GM12872 (cell line): ENCODE measurements at regions not wholly inside any gene's neighbourhood (a gene's known extent, or its start where the extent isn't known, plus 50 kb on each side); places are given as distances from the start of the nearest gene placed in this dataset.

Source experiments
- TF ChIP-seq, protein P1 (sequence below): IDR thresholded peaks from 3 replicates; pipeline ENCODE4 v1.5.1; 2011; ENCODE audit warnings: low read depth, mild to moderate bottlenecking, low read length, moderate library complexity; ENCODE audit not compliant: insufficient read depth

DNA sequence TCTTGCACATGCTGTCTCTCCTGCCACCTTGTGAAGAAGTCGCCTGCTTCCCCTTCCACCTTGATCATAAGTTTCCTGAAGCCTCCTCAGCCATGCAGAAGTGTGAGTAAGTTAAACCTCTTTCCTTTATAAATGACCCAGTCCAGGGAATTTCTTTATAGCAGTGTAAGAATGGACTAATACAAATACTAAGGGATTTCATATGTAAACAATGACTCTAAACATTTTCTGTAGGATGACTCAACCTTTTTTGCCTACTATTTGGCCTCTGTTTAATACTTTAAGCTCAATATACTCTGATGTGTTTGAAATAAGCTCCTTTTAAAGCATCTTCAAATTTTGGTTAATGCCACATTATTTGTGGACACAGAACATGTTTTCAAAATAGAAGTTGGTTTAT lies 813.5 kb upstream of the SLIT2 start:
- TF ChIP-seq, protein P1, sequence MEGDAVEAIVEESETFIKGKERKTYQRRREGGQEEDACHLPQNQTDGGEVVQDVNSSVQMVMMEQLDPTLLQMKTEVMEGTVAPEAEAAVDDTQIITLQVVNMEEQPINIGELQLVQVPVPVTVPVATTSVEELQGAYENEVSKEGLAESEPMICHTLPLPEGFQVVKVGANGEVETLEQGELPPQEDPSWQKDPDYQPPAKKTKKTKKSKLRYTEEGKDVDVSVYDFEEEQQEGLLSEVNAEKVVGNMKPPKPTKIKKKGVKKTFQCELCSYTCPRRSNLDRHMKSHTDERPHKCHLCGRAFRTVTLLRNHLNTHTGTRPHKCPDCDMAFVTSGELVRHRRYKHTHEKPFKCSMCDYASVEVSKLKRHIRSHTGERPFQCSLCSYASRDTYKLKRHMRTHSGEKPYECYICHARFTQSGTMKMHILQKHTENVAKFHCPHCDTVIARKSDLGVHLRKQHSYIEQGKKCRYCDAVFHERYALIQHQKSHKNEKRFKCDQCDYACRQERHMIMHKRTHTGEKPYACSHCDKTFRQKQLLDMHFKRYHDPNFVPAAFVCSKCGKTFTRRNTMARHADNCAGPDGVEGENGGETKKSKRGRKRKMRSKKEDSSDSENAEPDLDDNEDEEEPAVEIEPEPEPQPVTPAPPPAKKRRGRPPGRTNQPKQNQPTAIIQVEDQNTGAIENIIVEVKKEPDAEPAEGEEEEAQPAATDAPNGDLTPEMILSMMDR = no peak

DNA sequence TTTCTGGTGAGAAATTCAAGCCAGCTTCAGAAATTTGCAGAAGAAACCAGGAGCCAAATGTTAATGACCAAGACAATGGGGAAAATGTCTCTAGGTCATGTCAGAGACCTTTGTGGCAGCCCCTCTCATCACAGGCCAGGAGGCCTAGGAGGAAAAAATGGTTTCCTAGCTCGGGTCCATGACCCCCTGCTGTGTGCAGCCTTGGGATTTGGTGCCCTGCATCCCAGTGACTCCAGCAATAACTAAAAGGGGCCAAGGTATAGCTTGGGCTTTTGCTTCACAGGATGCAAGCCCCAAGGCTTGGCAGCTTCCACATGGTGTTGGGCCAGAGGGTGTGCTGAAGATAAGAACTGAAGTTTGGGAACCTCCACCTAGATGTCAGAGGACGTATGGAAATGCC lies 814.7 kb upstream of the SLIT2 start:
- TF ChIP-seq, protein P1 = no peak

DNA sequence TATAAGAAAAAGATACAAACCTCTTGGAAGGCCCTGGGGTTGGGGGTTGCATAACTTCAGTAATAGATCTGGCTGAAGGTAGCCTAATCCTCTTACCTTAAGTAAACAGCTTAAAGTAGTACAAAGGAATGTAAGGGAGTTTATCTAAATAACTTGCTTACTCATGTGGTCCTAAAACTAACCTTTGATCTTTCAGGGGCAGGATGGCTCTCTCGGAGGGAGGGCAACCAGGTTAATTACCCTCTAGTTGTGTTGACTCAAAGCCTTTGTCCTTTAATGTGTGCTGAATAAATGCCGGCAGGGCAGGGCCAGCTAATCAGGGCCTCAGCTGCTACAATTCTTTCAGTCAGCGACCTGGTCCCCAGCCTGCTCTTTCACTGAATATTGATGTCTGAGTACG lies 822.0 kb upstream of the SLIT2 start:
- TF ChIP-seq, protein P1 = no peak

DNA sequence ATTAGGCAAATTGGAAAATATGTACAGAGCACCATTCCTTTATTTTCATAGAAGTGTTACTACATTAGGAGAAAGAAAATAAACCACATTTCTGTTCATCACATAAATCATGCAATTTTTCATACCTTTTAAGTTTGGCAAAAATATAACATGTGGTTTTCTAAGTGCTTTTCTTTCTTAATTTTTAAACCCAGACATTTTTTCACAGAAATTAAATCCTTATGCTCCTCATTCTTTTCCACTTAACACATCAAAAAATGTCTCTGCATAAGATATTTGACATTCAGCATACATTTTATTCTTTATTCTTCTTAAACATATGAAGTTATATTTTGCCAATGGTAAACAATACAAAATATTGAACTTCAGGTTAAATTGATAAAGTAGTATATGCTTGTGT lies 826.6 kb upstream of the SLIT2 start:
- TF ChIP-seq, protein P1 = no peak

DNA sequence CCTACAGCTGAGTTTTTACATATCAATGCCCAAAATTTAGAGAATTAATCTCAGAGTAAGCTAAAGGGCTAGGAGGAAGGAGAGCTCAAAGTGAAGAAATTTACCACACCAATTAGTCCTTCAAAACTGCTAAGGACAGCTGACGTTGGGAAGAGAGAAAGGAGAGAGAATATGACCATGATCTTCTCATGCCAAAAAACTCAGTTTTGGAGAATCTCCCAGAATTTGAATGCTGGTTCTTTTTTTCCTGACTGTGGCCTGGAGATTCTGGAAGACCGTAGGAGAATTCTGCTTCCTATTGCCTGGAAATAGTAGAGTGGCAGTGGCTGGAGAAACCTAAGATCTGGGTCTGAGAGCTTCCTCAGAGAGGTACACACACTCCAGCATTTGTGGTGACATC lies 834.4 kb upstream of the SLIT2 start:
- TF ChIP-seq, protein P1 = no peak

DNA sequence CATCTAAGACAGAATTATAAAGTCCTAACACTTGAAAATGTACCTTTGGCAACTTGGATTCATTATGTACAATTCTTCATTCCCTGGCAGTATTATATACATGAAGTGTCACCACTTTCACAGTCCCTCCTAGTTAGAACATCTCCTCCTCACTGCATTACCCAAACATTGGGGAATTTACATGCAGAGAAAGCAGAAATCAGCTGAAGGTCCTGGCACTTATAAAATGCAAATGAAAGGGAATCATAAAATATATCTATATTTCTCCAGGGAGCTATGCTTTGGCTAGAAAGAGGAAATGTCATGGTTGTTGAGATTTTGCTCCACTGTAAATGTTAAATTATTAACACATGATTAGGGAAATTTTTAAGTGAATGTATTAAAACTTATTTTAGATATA lies 835.6 kb upstream of the SLIT2 start:
- TF ChIP-seq, protein P1 = no peak

DNA sequence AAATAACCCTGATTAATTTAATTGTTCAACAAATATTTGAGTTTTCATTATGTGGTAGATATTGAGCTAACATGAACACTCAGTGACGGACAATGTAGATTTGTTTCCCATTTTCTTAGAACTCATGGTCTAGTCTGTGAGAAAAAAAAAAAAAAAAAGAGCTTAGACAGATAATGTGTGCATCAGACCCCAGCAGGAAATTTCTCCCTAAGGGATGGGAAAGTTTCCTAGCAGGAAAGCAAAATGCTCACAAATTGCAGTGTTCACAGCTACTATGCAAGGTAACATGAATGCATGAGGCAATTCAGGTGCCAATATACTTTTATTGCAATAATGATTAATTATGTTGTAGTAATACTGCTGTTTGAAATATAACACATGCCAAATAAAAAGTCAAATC lies 843.2 kb upstream of the SLIT2 start:
- TF ChIP-seq, protein P1 = no peak

DNA sequence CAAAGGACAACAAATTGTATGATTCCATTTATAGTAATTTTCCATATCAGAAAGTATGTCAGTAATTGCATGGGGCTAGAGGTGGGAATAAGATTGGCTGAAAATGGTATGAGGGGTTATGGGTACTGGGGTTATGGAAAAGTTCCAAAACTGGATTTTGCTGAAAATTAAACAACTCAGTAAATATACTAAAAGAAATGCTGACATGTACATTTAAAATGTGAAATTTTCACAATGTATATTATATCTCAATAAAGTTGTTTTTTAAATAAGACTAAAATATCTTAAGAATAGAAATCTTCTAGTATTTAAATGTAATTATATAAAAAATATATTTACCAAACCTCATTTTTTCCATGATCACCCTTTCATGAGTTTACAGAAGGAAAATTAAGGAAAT lies 844.9 kb upstream of the SLIT2 start:
- TF ChIP-seq, protein P1 = no peak
